Spleen (tissue), 11 donors: ENCODE measurements at regions not wholly inside any gene's neighbourhood (a gene's known extent, or its start where the extent isn't known, plus 50 kb on each side); places are given as distances from the start of the nearest gene placed in this dataset.
"Not testable (repeated sequence)": the region's sequence is repeated elsewhere in the genome, so short reads cannot be mapped to it uniquely, and the experiment has no call there.

Experiments used
- DNase-seq: peaks from one replicate; pipeline ENCODE4 v3.0.0-alpha.2; 2020
- H3K27ac ChIP-seq, 8 donors: fragments of 200-600 bp; sonication (generic) in 7 of 8; 1 replicate in 4 of 8; 2 replicates in 4 of 8; pipeline versions ENCODE4 v1.5.0 to v1.8.0; 2016 to 2021; ENCODE audit warnings: inconsistent platforms in 4 of 8, mild to moderate bottlenecking in 4 of 8, moderate library complexity in 1 of 8
- H3K27me3 ChIP-seq, 7 donors: fragments of 200-600 bp; sonication (generic) in 6 of 7; replicated peaks in 1 of 7; 1 replicate in 4 of 7; 2 replicates in 3 of 7; pipeline versions ENCODE4 v1.5.0 to v1.8.0; 2016 to 2021; ENCODE audit warnings: inconsistent platforms in 3 of 7, mild to moderate bottlenecking in 1 of 7
- H3K36me3 ChIP-seq, 6 donors: fragments of 200-600 bp; sonication (generic) in 5 of 6; 1 replicate in 4 of 6; 2 replicates in 2 of 6; pipeline versions ENCODE4 v1.5.0 to v1.8.0; 2016 to 2021; ENCODE audit warnings: inconsistent platforms in 2 of 6
- H3K4me1 ChIP-seq, 6 donors: fragments of 200-600 bp; sonication (generic) in 5 of 6; 1 replicate in 3 of 6; 2 replicates in 3 of 6; pipeline versions ENCODE4 v1.5.0 to v1.8.0; 2016 to 2021; ENCODE audit warnings: inconsistent platforms in 3 of 6
- H3K4me3 ChIP-seq, 8 donors: fragments of 200-600 bp; sonication (generic) in 7 of 8; 1 replicate in 4 of 8; 2 replicates in 4 of 8; pipeline versions ENCODE4 v1.5.0 to v1.8.0; 2016 to 2021; ENCODE audit warnings: inconsistent platforms in 4 of 8, mild to moderate bottlenecking in 4 of 8, moderate library complexity in 2 of 8
- H3K9me3 ChIP-seq, 8 donors: fragments of 200-600 bp; sonication (generic) in 7 of 8; 1 replicate in 4 of 8; 2 replicates in 4 of 8; pipeline versions ENCODE4 v1.5.0 to v1.8.0; 2016 to 2021; ENCODE audit warnings: inconsistent platforms in 4 of 8
- POLR2A ChIP-seq, 3 donors: fragments of 450-650 bp; IDR thresholded peaks; one replicate each; pipeline ENCODE4 v1.5.1; 2017; ENCODE audit warnings: antibody characterized with exemption in 3 of 3, mild to moderate bottlenecking in 1 of 3
- POLR2AphosphoS5 ChIP-seq, 3 donors: sonication (generic); formaldehyde crosslinking; IDR thresholded peaks; one replicate each; pipeline ENCODE4 v1.5.1; 2017; ENCODE audit warnings: antibody characterized with exemption in 3 of 3
- WGBS, 5 donors: extraction: QIAGEN DNeasy Blood & Tissue Kit in 3 of 5; methylation state at CpG; one replicate each; pipeline versions ENCODE4 v1.1.5 to v1.1.7; 2013 to 2018; 5-methylcytosine and 5-hydroxymethylcytosine counted together
- intact Hi-C: fragments of 100-400 bp; cut with DNase I; formaldehyde crosslinking; loops from one replicate; pipeline ENCODE4 v1.15.0; 2023; ENCODE audit warnings: low total_unique reads
- TF ChIP-seq, protein P1 (sequence below), 11 experiments: fragments of 200-600 bp in 7 of 11; fragments of 450-650 bp in 4 of 11; sonication (generic) in 4 of 11; IDR thresholded peaks in 8 of 11; conservative IDR thresholded peaks in 3 of 11; 1 replicate in 7 of 11; 2 replicates in 4 of 11; pipeline versions ENCODE4 v1.4.0 to v1.8.0; 2016 to 2021; ENCODE audit warnings: antibody characterized with exemption in 11 of 11, inconsistent platforms in 4 of 11, mild to moderate bottlenecking in 1 of 11
- donor health status: healthy with polysubstance abuse.
- donor health status: DM: no; HTN: no; CAD: no; lungs with moderate emphysema.
- donor health status: DM: no; HTN: no; CAD: no.
- donor health status: Bipolar disorder and iron deficiency.
- donor health status: healthy.
- donor health status: DM: no; HTN: no; CAD: no.
- donor health status: DM: yes; HTN: yes; CAD: no.

DNA sequence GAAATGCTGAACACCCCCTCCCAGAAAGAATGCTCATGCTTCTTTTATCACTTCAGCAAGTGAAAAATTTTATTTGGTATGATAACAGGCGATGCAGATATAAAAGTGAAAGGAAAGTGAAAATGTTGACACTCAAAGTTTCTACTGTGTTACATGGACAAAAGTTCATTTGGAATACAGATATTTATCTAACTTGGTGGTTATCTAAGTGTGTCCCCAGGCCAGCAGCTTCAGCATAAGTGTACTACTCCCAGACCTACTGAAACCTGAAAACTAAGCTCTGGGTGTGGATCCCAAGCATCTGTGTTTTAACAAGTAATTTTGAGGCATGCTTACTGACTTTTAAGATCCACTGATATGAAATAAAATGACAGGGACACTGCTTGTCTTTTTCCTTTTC is 157.1 kb upstream of the BCHE start:
- H3K4me3 ChIP-seq: no peak overlapping the region
- no peaks in the 10 kb centered on the region for H3K27me3 ChIP-seq
- no peak overlapping the region for H3K27ac ChIP-seq
- H3K36me3 ChIP-seq: no peaks in the 10 kb centered on the region
- intact Hi-C loops: no loop called here
- TF ChIP-seq POLR2AphosphoS5 (IDR thresholded peaks at IDR 0.05) (no peak), POLR2A (IDR thresholded peaks at IDR 0.05) (no peak)
- TF ChIP-seq, protein P1, sequence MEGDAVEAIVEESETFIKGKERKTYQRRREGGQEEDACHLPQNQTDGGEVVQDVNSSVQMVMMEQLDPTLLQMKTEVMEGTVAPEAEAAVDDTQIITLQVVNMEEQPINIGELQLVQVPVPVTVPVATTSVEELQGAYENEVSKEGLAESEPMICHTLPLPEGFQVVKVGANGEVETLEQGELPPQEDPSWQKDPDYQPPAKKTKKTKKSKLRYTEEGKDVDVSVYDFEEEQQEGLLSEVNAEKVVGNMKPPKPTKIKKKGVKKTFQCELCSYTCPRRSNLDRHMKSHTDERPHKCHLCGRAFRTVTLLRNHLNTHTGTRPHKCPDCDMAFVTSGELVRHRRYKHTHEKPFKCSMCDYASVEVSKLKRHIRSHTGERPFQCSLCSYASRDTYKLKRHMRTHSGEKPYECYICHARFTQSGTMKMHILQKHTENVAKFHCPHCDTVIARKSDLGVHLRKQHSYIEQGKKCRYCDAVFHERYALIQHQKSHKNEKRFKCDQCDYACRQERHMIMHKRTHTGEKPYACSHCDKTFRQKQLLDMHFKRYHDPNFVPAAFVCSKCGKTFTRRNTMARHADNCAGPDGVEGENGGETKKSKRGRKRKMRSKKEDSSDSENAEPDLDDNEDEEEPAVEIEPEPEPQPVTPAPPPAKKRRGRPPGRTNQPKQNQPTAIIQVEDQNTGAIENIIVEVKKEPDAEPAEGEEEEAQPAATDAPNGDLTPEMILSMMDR (IDR thresholded peaks at IDR 0.05 in 8 of 11, conservative IDR thresholded peaks at IDR 0.05 in 3 of 11): no peak
- H3K4me1 ChIP-seq: no peaks in the 10 kb centered on the region
- H3K9me3 ChIP-seq: peaks cover 0 to 6% (median under 1%) of the 10 kb centered on the region in 8 donors
- WGBS, 5 donors: 67 to 96% (median 78%) methylated on average over 1 of the region's 1 CpG
- DNase-seq: no peak

DNA sequence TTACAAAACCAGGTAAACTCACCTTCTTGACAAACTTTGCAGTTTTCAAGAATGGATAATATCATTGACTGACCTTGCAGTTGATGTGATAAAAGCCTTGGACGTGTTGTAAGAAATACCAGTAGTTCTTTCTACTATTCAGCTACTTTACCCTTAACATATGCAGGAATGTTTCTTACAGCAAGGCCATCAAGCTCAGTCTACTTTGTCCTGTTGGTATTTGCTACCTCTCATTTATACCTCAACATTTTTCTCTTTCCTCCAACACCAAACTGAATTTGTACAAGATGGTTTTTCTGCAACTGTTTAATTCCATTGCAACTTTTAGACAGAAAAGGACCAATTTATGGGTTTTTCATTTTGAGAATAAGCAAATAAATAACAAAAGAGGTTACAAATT is 147.4 kb upstream of the BCHE start:
- intact Hi-C loops: no loop called here
- Histone ChIP-seq H3K4me3 (no peak overlapping the region), H3K9me3 (peaks cover 0 to 3% (median 0%) of the 10 kb centered on the region in 8 donors), H3K36me3 (no peaks in the 10 kb centered on the region), H3K27me3 (no peaks in the 10 kb centered on the region), H3K4me1 (no peaks in the 10 kb centered on the region), H3K27ac (no peak overlapping the region)
- WGBS, 5 donors: 64 to 93% (median 70%) methylated on average over 1 of the region's 1 CpG
- no peak for DNase-seq
- TF ChIP-seq, protein P1 (IDR thresholded peaks at IDR 0.05 in 8 of 11, conservative IDR thresholded peaks at IDR 0.05 in 3 of 11): no peak
- no peak for TF ChIP-seq POLR2A (IDR thresholded peaks at IDR 0.05)

DNA sequence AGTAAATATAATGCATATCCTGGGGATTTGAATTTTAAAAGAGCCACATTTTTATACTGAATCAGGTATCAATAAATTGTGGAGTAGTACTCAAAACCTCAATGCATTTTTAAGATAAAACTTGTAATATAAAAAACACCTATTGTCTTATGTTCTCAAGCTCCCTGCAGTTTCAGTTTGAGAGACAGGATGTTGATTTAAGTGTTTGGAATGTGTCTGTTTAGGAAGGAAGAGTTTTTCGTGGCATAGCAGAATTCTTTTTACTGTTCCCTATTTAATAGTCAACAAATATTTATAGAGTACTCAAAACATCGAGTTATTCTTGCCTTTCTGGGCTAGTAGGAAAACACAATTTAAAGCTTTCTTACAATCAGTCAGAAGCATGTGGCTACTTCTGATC is 146.1 kb upstream of the BCHE start:
- Histone ChIP-seq H3K27me3 (no peaks in the 10 kb centered on the region), H3K36me3 (no peaks in the 10 kb centered on the region), H3K4me3 (no peak overlapping the region), H3K9me3 (peaks cover 0 to 5% (median 0%) of the 10 kb centered on the region in 8 donors), H3K4me1 (no peaks in the 10 kb centered on the region), H3K27ac (no peak overlapping the region)
- intact Hi-C loops: no loop called here
- no peak for TF ChIP-seq POLR2AphosphoS5 (IDR thresholded peaks at IDR 0.05)
- TF ChIP-seq POLR2A (IDR thresholded peaks at IDR 0.05): no peak
- TF ChIP-seq, protein P1 (IDR thresholded peaks at IDR 0.05 in 8 of 11, conservative IDR thresholded peaks at IDR 0.05 in 3 of 11): no peak
- DNase-seq: no peak
- 13 to 31% (median 22%) methylated on average over 2 of the region's 2 CpGs for WGBS, 5 donors

DNA sequence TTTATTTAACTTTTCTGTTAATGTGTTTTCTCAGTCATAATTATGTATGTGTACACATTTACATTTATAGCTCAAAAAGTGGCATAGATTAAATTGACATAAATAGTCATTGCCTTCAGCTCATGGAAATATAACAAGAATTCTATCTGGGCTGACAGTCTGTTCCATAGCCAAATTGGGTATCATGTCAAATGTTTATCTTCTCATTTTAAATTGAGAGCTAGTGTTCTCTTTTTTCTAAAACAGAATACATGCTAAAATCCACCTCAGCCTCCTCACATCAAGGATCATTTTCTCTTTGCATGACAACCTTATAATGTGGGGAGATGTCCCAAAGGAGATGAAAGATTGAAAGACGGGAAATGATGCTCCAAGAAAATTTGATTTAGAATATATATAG is 144.1 kb upstream of the BCHE start:
- no peak for DNase-seq
- Histone ChIP-seq H3K36me3 (no peaks in the 10 kb centered on the region), H3K9me3 (peaks cover 0 to 5% (median 0%) of the 10 kb centered on the region in 8 donors), H3K4me1 (no peaks in the 10 kb centered on the region), H3K27ac (no peak overlapping the region), H3K27me3 (no peaks in the 10 kb centered on the region), H3K4me3 (no peak overlapping the region)
- TF ChIP-seq POLR2A (IDR thresholded peaks at IDR 0.05) (no peak), POLR2AphosphoS5 (IDR thresholded peaks at IDR 0.05) (no peak)
- TF ChIP-seq, protein P1 (IDR thresholded peaks at IDR 0.05 in 8 of 11, conservative IDR thresholded peaks at IDR 0.05 in 3 of 11): no peak
- intact Hi-C loops: no loop called here
- 85 to 94% (median 90%) methylated on average over 1 of the region's 1 CpG for WGBS, 5 donors

DNA sequence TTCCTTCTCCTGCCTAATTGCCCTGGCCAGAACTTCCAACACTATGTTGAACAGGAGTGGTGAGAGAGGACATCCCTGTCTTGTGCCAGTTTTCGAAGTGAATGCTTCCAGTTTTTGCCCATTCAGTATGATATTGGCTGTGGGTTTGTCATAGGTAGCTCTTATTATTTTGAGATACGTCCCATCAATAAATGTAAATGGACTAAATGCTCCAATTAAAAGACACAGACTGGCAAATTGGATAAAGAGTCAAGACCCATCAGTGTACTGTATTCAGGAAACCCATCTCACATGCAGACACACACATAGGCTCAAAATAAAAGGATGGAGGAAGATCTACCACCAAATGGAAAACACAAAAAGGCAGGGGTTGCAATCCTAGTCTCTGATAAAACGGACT is 123.6 kb upstream of the BCHE start:
- H3K36me3 ChIP-seq, H3K27ac ChIP-seq, DNase-seq, H3K4me1 ChIP-seq, H3K27me3 ChIP-seq, intact Hi-C loops, H3K4me3 ChIP-seq: not testable (repeated sequence)
- peaks cover 0 to 16% (median 5%) of the 10 kb centered on the region in 8 donors for H3K9me3 ChIP-seq
- WGBS, 5 donors: 70 to 83% (median 76%) methylated on average over 3 of the region's 3 CpGs
